Fibroblast of lung (primary cell): ENCODE measurements at regions not wholly inside any gene's neighbourhood (a gene's known extent, or its start where the extent isn't known, plus 50 kb on each side); places are given as distances from the start of the nearest gene placed in this dataset.

Experiments used
- DNase-seq, 2 donors: peaks; one replicate each; pipeline versions ENCODE4 v3.0.0 to v3.0.0-alpha.2; 2010; ENCODE audit warnings: low read depth in 2 of 2
- H2AFZ ChIP-seq: 2 replicates; pipeline ENCODE4 v1.5.1; 2012; ENCODE audit warnings: low read length, control low read depth, inconsistent platforms
- H3K27ac ChIP-seq: 2 replicates; pipeline ENCODE4 v1.5.1; 2011; ENCODE audit warnings: low read length, control low read depth; ENCODE audit not compliant: insufficient read depth
- H3K27me3 ChIP-seq: 2 replicates; pipeline ENCODE4 v1.5.1; 2011; ENCODE audit warnings: mild to moderate bottlenecking, low read length; ENCODE audit not compliant: control insufficient read depth, insufficient read depth
- H3K36me3 ChIP-seq: 2 replicates; pipeline ENCODE4 v1.5.1; 2011; ENCODE audit warnings: low read length; ENCODE audit not compliant: control insufficient read depth, insufficient read depth
- H3K4me1 ChIP-seq: 2 replicates; pipeline ENCODE4 v1.5.1; 2011; ENCODE audit warnings: low read length; ENCODE audit not compliant: control insufficient read depth, insufficient read depth; ENCODE audit errors: extremely low read depth
- H3K4me2 ChIP-seq: 2 replicates; pipeline ENCODE4 v1.5.1; 2011; ENCODE audit warnings: low read length, control low read depth; ENCODE audit not compliant: insufficient read depth; ENCODE audit errors: extremely low read depth
- H3K4me3 ChIP-seq, 4 experiments: fragments of 200-600 bp in 1 of 4; sonication (generic) in 1 of 4; replicated peaks in 1 of 4; 2 replicates each; pipeline ENCODE4 v1.5.1; 2011 to 2016; ENCODE audit warnings: low read length in 4 of 4, low read depth in 3 of 4, mild to moderate bottlenecking in 3 of 4, control low read depth in 2 of 4, inconsistent platforms in 1 of 4, mixed read lengths in 1 of 4; ENCODE audit not compliant: insufficient read depth in 1 of 4; ENCODE audit errors: control extremely low read depth in 1 of 4
- H3K79me2 ChIP-seq: 2 replicates; pipeline ENCODE4 v1.5.1; 2012; ENCODE audit warnings: mild to moderate bottlenecking, low read length, inconsistent platforms; ENCODE audit not compliant: control insufficient read depth, insufficient read depth
- H3K9ac ChIP-seq: 2 replicates; pipeline ENCODE4 v1.5.1; 2011; ENCODE audit warnings: mild to moderate bottlenecking, low read length, control low read depth; ENCODE audit not compliant: insufficient read depth
- H3K9me3 ChIP-seq: 2 replicates; pipeline ENCODE4 v1.5.1; 2012; ENCODE audit warnings: low read depth, low read length; ENCODE audit not compliant: control insufficient read depth, insufficient read depth
- H4K20me1 ChIP-seq: 2 replicates; pipeline ENCODE4 v1.5.1; 2011; ENCODE audit warnings: low read length; ENCODE audit not compliant: control insufficient read depth, insufficient read depth; ENCODE audit errors: extremely low read depth
- EZH2 ChIP-seq: IDR thresholded peaks from 2 replicates; pipeline ENCODE4 v1.5.1; 2012; ENCODE audit warnings: low read length, control low read depth, mild to moderate bottlenecking; ENCODE audit errors: missing control alignments
- TF ChIP-seq, protein P1 (sequence below), 2 donors: IDR thresholded peaks in 1 of 2; conservative IDR thresholded peaks in 1 of 2; 1 replicate in 1 of 2; 2 replicates in 1 of 2; pipeline ENCODE4 v1.5.1; 2011 to 2012; ENCODE audit warnings: low read length in 2 of 2, control low read depth in 1 of 2, inconsistent platforms in 1 of 2, low read depth in 1 of 2, mild to moderate bottlenecking in 1 of 2

DNA sequence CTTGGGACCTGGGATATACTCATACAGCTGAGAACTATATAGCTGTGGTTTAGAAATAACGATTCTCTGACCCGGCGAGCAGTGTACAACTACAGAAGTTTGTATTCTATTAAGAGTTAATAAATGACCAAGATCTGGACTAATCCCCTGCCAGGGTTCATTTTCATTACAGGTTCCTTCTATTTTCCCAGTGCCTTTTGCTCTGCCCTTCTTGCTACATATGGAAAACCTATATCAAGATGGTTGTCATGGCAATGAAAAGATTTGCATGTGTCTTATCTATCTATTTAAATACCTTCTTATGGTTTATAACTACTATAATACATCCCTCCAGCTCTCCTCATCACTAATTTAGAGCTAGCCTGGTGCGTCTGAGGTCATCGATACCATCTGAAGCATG is 965.2 kb downstream of the BCL11A start:
- Histone ChIP-seq H3K4me2 (no peak overlapping the region), H2AFZ (no peak overlapping the region), H3K36me3 (no peaks in the 10 kb centered on the region), H3K9ac (no peak overlapping the region), H3K79me2 (no peaks in the 10 kb centered on the region), H3K27ac (no peak overlapping the region), H3K27me3 (no peaks in the 10 kb centered on the region), H4K20me1 (no peaks in the 10 kb centered on the region), H3K9me3 (no peaks in the 10 kb centered on the region), H3K4me1 (no peaks in the 10 kb centered on the region), H3K4me3 (no peak overlapping the region)
- no peak for DNase-seq
- no peak for TF ChIP-seq EZH2
- TF ChIP-seq, protein P1, sequence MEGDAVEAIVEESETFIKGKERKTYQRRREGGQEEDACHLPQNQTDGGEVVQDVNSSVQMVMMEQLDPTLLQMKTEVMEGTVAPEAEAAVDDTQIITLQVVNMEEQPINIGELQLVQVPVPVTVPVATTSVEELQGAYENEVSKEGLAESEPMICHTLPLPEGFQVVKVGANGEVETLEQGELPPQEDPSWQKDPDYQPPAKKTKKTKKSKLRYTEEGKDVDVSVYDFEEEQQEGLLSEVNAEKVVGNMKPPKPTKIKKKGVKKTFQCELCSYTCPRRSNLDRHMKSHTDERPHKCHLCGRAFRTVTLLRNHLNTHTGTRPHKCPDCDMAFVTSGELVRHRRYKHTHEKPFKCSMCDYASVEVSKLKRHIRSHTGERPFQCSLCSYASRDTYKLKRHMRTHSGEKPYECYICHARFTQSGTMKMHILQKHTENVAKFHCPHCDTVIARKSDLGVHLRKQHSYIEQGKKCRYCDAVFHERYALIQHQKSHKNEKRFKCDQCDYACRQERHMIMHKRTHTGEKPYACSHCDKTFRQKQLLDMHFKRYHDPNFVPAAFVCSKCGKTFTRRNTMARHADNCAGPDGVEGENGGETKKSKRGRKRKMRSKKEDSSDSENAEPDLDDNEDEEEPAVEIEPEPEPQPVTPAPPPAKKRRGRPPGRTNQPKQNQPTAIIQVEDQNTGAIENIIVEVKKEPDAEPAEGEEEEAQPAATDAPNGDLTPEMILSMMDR (conservative IDR thresholded peaks at IDR 0.05 in 1 of 2, IDR thresholded peaks at IDR 0.05 in 1 of 2; ENCODE audit: low read depth in 1 of 2, low read length in 2 of 2), result no peak

GRCh38 chr2:59586176-59586575 is 967.3 kb downstream of the BCL11A start:
- H3K27ac ChIP-seq, result no peak overlapping the region
- DNase-seq, result no peak
- H3K27me3 ChIP-seq, result no peaks in the 10 kb centered on the region
- no peak overlapping the region for H2AFZ ChIP-seq
- no peaks in the 10 kb centered on the region for H3K4me1 ChIP-seq
- H4K20me1 ChIP-seq, result no peaks in the 10 kb centered on the region
- no peaks in the 10 kb centered on the region for H3K9me3 ChIP-seq
- TF ChIP-seq EZH2, result no peak
- no peak overlapping the region for H3K4me2 ChIP-seq
- no peak overlapping the region for H3K9ac ChIP-seq
- H3K79me2 ChIP-seq, result no peaks in the 10 kb centered on the region
- no peaks in the 10 kb centered on the region for H3K36me3 ChIP-seq
- no peak overlapping the region for H3K4me3 ChIP-seq

GRCh38 chr2:59585655-59586054 is 967.8 kb downstream of the BCL11A start:
- Histone ChIP-seq H3K4me3 (no peak overlapping the region), H3K79me2 (no peaks in the 10 kb centered on the region), H3K4me2 (no peak overlapping the region), H4K20me1 (no peaks in the 10 kb centered on the region), H3K9ac (no peak overlapping the region), H3K27ac (no peak overlapping the region), H3K4me1 (no peaks in the 10 kb centered on the region), H3K9me3 (no peaks in the 10 kb centered on the region), H3K27me3 (no peaks in the 10 kb centered on the region), H2AFZ (no peak overlapping the region), H3K36me3 (no peaks in the 10 kb centered on the region)
- DNase-seq, result no peak
- TF ChIP-seq, protein P1 (conservative IDR thresholded peaks at IDR 0.05 in 1 of 2, IDR thresholded peaks at IDR 0.05 in 1 of 2; ENCODE audit: low read depth in 1 of 2, low read length in 2 of 2), result no peak
- TF ChIP-seq EZH2, result no peak
